Choroid plexus epithelial cell (primary cell): ENCODE measurements at regions not wholly inside any gene's neighbourhood (a gene's known extent, or its start where the extent isn't known, plus 50 kb on each side); places are given as distances from the start of the nearest gene placed in this dataset.

Experiments used
- DNase-seq: peaks from one replicate; pipeline ENCODE4 v3.0.0-alpha.2; 2010; ENCODE audit warnings: low read depth
- H3K4me3 ChIP-seq: 2 replicates; pipeline ENCODE4 v1.5.1; 2011; ENCODE audit warnings: low read depth, mild to moderate bottlenecking, control low read depth, low read length, moderate library complexity
- TF ChIP-seq, protein P1 (sequence below): conservative IDR thresholded peaks from 2 replicates; pipeline ENCODE4 v1.5.1; 2011; ENCODE audit warnings: low read depth, mild to moderate bottlenecking, control low read depth, inconsistent platforms, low read length, moderate library complexity

DNA sequence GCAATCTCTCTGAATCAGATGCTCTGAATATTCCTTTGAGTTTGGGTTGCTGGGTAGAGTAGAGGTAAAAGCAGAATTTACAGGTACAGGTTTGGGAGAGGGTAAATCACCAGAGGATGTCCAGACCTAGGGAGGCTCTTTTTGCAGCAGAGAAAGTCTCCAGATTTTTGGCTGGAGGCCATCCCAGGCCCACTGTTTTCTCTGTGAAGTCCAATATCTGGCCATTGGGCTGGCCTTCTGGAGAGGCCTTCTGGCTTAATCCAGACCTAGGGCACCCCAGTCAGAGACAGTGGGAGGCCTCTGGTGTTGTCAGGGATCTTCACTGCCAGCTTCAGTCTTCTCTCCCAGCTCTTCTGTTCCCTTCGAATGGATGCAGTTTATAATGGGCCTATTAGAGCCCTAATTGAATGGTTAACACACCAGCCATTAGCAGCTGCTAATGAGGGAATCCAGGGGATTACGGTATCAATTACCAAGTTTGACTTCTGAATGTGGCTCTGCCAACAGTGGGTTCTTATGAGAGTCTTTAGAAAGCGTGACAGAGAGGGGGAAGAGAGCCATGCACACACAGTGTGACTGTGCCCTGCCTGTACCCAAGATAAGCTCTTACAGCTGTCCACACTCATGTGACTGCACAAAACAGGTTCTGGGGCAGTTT, 183.1 kb downstream of the EMP1 start:
- TF ChIP-seq, protein P1, sequence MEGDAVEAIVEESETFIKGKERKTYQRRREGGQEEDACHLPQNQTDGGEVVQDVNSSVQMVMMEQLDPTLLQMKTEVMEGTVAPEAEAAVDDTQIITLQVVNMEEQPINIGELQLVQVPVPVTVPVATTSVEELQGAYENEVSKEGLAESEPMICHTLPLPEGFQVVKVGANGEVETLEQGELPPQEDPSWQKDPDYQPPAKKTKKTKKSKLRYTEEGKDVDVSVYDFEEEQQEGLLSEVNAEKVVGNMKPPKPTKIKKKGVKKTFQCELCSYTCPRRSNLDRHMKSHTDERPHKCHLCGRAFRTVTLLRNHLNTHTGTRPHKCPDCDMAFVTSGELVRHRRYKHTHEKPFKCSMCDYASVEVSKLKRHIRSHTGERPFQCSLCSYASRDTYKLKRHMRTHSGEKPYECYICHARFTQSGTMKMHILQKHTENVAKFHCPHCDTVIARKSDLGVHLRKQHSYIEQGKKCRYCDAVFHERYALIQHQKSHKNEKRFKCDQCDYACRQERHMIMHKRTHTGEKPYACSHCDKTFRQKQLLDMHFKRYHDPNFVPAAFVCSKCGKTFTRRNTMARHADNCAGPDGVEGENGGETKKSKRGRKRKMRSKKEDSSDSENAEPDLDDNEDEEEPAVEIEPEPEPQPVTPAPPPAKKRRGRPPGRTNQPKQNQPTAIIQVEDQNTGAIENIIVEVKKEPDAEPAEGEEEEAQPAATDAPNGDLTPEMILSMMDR = no peak
- DNase-seq = no peak
- H3K4me3 ChIP-seq = no peak overlapping the region

DNA sequence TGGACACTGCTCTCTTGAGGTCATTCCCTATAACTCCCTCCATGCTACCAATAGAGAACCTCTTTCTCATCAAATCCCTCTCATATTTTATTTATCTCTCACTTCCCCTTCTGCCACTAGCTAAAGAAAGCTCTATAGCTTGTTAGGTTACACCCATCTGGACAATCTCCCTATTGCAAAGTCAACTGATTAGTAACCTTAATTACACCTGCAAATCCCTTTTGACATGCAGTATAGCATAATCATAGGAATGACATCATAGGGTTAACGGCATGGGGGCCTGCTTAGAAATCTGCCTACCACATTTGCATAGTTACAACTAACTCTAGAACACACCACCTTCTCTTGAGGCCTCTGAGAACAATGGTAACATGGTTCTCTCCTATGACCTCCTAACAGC, 181.2 kb downstream of the EMP1 start:
- TF ChIP-seq, protein P1 = no peak
- H3K4me3 ChIP-seq = no peak overlapping the region
- no peak for DNase-seq

DNA sequence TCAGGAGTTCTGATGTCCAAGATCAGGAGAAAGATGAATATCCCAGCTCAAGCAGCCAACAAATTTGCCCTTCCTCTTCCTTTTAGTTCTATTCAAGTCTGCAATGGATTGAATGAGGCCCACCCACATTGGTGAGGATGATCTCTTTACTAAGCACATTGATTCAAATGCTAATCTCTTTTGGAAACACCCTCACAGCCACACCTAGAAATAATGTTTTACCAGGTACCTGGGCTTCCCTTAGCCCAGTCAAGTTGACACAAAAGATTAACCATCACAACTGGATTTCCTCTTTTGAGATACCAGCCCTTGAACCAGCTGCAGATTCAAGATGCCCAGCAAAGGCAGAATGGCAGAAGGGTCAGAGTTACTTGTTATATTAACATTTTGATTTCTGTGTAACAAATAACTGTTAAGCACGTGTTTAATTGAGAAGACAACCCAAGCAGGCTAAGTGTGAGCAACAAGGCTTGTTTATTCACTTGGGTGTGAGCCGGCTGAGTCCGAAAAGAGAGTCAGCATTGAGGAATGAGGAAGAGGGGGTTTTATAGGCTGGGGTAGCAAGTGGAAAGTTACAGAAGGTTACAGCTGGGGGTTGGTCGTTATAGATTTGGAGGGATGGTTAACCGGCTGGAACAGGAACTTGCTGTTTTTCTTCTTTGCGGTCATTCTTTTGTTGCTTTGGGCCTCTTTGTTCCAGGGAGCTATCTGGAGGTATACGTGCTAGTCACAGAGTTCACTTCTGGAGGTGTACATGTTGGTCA, 180.3 kb downstream of the EMP1 start:
- no peak for DNase-seq
- no peak overlapping the region for H3K4me3 ChIP-seq
- TF ChIP-seq, protein P1 = no peak

DNA sequence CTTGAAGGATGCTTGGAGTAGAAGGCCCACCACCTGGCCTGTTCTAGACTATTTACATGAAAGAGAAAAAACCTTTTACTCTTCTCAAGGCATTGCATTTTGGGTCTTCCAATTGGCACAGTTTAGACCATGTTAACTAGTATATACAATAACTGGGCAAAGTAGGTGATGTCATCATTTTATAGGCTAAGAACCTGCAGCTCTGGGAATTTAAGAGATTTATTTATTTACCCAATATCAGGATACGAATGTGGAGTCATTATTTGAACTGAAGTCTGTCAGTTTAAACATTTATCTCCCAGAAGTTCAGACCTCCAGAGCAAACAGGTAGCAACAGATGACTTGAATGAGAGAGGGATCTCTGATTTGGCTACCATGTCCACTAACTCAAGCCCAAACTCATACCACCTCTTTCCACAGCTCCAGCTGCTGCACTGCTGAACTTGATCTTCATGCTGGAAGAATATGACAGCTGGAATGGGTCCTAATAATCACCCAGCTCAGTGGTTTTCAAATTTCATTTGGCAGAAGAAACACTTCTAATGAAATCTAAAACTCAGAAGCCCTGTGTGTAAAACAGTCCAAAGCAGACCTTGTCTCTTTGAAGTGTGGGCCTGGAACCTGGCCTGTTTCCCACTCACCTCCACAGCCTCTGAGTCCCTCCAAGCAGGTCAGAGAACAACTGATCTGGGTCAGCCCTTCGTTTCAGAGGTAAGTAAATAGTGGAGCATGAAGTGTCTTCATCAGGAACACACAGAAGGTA, 179.2 kb downstream of the EMP1 start:
- no peak overlapping the region for H3K4me3 ChIP-seq
- DNase-seq = no peak
- TF ChIP-seq, protein P1 = no peak

DNA sequence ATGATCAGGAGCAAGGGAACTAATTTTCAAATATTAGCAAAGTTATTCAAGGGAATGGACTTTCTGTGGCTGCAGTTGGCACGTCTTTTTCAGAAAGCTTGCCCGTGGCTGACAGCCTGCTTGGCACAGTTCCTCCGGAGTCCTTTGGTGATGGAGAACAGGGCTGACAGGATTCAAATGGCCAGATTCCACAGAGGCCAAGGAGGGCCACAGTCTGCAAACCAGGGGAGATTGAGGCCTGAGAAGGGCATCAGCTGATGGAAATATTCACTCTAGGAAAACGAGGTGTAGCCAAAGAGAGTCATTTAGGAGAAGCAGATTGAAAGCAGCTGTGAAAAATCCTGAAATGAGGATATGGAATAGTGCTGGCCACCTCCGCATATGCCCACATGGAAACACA, 178.3 kb downstream of the EMP1 start:
- TF ChIP-seq, protein P1 = no peak

DNA sequence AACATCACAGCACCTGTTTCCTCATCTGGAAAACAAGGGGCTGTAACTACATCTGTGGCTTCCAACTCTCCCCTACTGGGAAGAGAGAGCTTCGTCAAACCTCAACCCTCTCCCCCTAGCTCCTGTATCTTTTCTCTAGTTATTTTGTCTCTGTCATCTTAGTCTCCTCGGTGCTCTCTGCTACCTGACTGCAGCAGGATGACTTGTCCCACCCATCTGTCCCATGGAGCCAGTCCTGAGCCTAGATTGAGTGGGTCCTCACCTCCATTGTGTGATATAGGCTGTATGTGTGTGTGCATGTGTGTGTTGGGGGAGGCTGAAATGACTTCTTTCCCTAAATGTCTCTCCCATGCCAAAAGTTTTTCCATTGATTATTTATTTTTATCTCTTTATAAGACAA, 177.3 kb downstream of the EMP1 start:
- H3K4me3 ChIP-seq = no peak overlapping the region
- TF ChIP-seq, protein P1 = no peak
- no peak for DNase-seq

More for the DNA sequence above, 178.3 kb downstream of the EMP1 start:
- no peak overlapping the region for H3K4me3 ChIP-seq
- DNase-seq = no peak
